GM12878 (cell line): ENCODE measurements at regions not wholly inside any gene's neighbourhood (a gene's known extent, or its start where the extent isn't known, plus 50 kb on each side); places are given as distances from the start of the nearest gene placed in this dataset.

ENCODE experiments used
- ATAC-seq: fragments of 200-7000 bp; cut with Tn5 transposase; 3 replicates; pipeline ENCODE4 v1.9.1; 2020; ENCODE audit warnings: mild to moderate bottlenecking, moderate library complexity
- BruUV-seq: library from RNA; stranded (reverse); fragments of 400-500 nt; replicated peaks from 2 replicates; lab custom pipeline; 2021; lab: Mats Ljungman, UMichigan
- CTCF ChIA-PET: fragments of 300-600 bp; sonication (Branson Sonifier 250); formaldehyde crosslinking; extraction: SDS; loops from one replicate; lab custom pipeline; 2021; ENCODE audit warnings: inconsistent platforms; lab: Yijun Ruan, JAX
- POLR2A ChIA-PET: fragments of 350-600 bp; formaldehyde crosslinking; extraction: SDS; loops from one replicate; lab custom pipeline; 2021; ENCODE audit warnings: inconsistent platforms; lab: Charles Lee
- RAD21 ChIA-PET: fragments of 300-600 bp; sonication (Branson Sonifier 250); formaldehyde crosslinking; loops from one replicate; lab custom pipeline; 2023; ENCODE audit warnings: antibody characterized with exemption; ENCODE audit not compliant: unreplicated experiment; lab: Charles Lee
- SMC1A ChIA-PET: fragments of 300-600 bp; sonication (Branson Sonifier 250); formaldehyde crosslinking; loops from one replicate; lab custom pipeline; 2023; ENCODE audit not compliant: unreplicated experiment, uncharacterized antibody; lab: Charles Lee
- DNase-seq: peaks from one replicate; pipeline ENCODE4 v3.0.0-alpha.2; 2011; ENCODE audit warnings: low read depth, low spot score
- FAIRE-seq: peaks from 3 replicates; lab custom pipeline; 2011; peaks lifted over from hg19 to GRCh38; lab: Jason Lieb, UNC
- H2AFZ ChIP-seq: 2 replicates; pipeline ENCODE4 v1.6.0; 2011; ENCODE audit warnings: low read depth, low read length, control low read depth; ENCODE audit not compliant: control insufficient read depth
- H3K27ac ChIP-seq: 2 replicates; pipeline ENCODE4 v1.5.1; 2011; ENCODE audit warnings: control low read depth; ENCODE audit not compliant: control insufficient read depth, insufficient read depth
- H3K27me3 ChIP-seq, 2 experiments: replicated peaks in 1 of 2; 2 replicates each; pipeline versions ENCODE4 v1.6.0 to v1.6.1; 2011; ENCODE audit warnings: low read length in 1 of 2; ENCODE audit not compliant: control insufficient read depth in 2 of 2, insufficient read depth in 2 of 2
- H3K36me3 ChIP-seq, 2 experiments: 2 replicates each; pipeline ENCODE4 v1.5.1; 2011; ENCODE audit warnings: low read length in 1 of 2; ENCODE audit not compliant: control insufficient read depth in 2 of 2, insufficient read depth in 2 of 2
- H3K4me1 ChIP-seq: 2 replicates; pipeline ENCODE4 v1.6.1; 2011; ENCODE audit warnings: mild to moderate bottlenecking, low read length, moderate library complexity, mixed read lengths; ENCODE audit not compliant: control insufficient read depth, insufficient read depth
- H3K4me2 ChIP-seq: 2 replicates; pipeline ENCODE4 v1.6.0; 2011; ENCODE audit warnings: control low read depth; ENCODE audit not compliant: control insufficient read depth, insufficient read depth
- H3K4me3 ChIP-seq: fragments of 200-600 bp; sonication (generic); 2 replicates; pipeline ENCODE4 v1.5.1; 2016
- H3K79me2 ChIP-seq: 2 replicates; pipeline ENCODE4 v1.6.0; 2011; ENCODE audit warnings: low read length; ENCODE audit not compliant: control insufficient read depth, insufficient read depth
- H3K9ac ChIP-seq: 2 replicates; pipeline ENCODE4 v1.8.0; 2011; ENCODE audit warnings: low read length, control low read depth, mixed read lengths; ENCODE audit not compliant: control insufficient read depth, insufficient read depth
- H3K9me3 ChIP-seq: replicated peaks from 3 replicates; pipeline ENCODE4 v1.5.1; 2011; ENCODE audit warnings: mild to moderate bottlenecking, low read length; ENCODE audit not compliant: control insufficient read depth, insufficient read depth
- H4K20me1 ChIP-seq: 2 replicates; pipeline ENCODE4 v1.6.0; 2011; ENCODE audit not compliant: control insufficient read depth, insufficient read depth
- CREM ChIP-seq: IDR thresholded peaks from 2 replicates; pipeline ENCODE4 v1.6.1; 2014; ENCODE audit warnings: antibody characterized with exemption, low read depth
- EED ChIP-seq: sonication (generic); IDR thresholded peaks from 2 replicates; pipeline ENCODE4 v1.6.1; 2016; ENCODE audit warnings: antibody characterized with exemption, low read depth
- HSF1 ChIP-seq: fragments of 150-350 bp; IDR thresholded peaks from 2 replicates; pipeline ENCODE4 v1.6.1; 2014; ENCODE audit warnings: mild to moderate bottlenecking, low read depth, low read length
- MEF2A ChIP-seq: IDR thresholded peaks from 2 replicates; pipeline ENCODE4 v1.6.1; 2011; ENCODE audit warnings: low read depth, mild to moderate bottlenecking, low read length, moderate library complexity; ENCODE audit not compliant: insufficient read depth
- MTA3 ChIP-seq: IDR thresholded peaks from 2 replicates; pipeline ENCODE4 v1.6.1; 2012; ENCODE audit warnings: low read length, inconsistent platforms, borderline replicate concordance
- NFIC ChIP-seq: IDR thresholded peaks from 2 replicates; pipeline ENCODE4 v1.6.1; 2012; ENCODE audit warnings: low read depth, mild to moderate bottlenecking, inconsistent platforms, low read length, moderate library complexity
- RUNX3 ChIP-seq: IDR thresholded peaks from 2 replicates; pipeline ENCODE4 v1.6.1; 2012; ENCODE audit warnings: low read length, inconsistent platforms
- SKIL ChIP-seq: fragments of 450-650 bp; IDR thresholded peaks from 2 replicates; pipeline ENCODE4 v1.6.1; 2017; ENCODE audit warnings: mild to moderate bottlenecking, low read depth, inconsistent platforms; ENCODE audit not compliant: poor library complexity, severe bottlenecking
- TCF12 ChIP-seq: IDR thresholded peaks from 2 replicates; pipeline ENCODE4 v1.6.1; 2011; ENCODE audit warnings: low read depth, mild to moderate bottlenecking, low read length
- YY1 ChIP-seq: IDR thresholded peaks from 2 replicates; pipeline ENCODE4 v1.6.1; 2011; ENCODE audit warnings: low read depth, mild to moderate bottlenecking, low read length
- ZNF24 ChIP-seq: fragments of 450-650 bp; IDR thresholded peaks from 2 replicates; pipeline ENCODE4 v1.6.1; 2017; ENCODE audit warnings: antibody characterized with exemption, mild to moderate bottlenecking
- WGBS: methylation state at CpG from one replicate; pipeline ENCODE4 v1.1.6; 2016; ENCODE audit warnings: low lambda C conversion rate; ENCODE audit not compliant: insufficient replicate concordance, insufficient coverage; ENCODE audit errors: missing lambda C conversion rate; 5-methylcytosine and 5-hydroxymethylcytosine counted together
- in situ Hi-C: fragments of 300-500 bp; cut with MboI; formaldehyde crosslinking; loops from 9 replicates; pipeline ENCODE4 v1.14.3; 2018; ENCODE audit warnings: mixed read lengths
- intact Hi-C: fragments of 100-400 bp; cut with micrococcal nuclease; formaldehyde crosslinking; loops from one replicate; pipeline ENCODE4 v1.14.2; 2022; ENCODE audit not compliant: unreplicated experiment
- TF ChIP-seq, protein P1 (sequence below): fragments of 450-650 bp; formaldehyde crosslinking; IDR thresholded peaks from 2 replicates; pipeline ENCODE4 v1.4.0; 2022; ENCODE audit warnings: mild to moderate bottlenecking, moderate library complexity

DNA sequence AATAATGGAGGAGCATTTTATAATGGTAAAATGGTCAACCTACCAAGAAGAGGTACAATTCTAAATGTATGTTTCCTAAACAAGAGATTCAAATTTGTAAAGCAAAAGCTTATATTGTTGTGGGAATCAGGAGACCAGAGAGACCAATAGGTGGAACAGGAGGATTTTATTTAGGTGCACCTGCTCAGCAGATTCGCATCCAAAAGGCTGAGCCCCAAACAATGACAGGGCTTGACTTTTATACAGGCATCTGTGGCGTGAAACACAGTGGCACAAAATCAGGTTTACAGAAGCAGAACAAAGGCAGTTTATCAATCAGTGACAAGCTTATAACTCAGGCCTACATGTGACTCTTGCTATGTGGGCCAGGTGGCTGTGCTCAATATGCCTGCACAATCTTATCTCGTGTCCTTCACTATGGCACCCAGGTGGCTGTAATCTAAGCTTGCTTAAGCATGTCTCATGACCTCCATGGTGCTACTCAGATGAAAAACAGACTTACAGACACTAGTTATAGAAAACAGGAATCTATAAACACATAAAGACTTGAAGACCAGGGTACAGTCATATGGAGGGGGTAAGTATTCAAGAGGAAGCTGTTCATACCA lies 780.2 kb upstream of the CA10 start:
- H3K4me3 ChIP-seq: no peak overlapping the region
- intact Hi-C loops (no loop called here), in situ Hi-C loops (no loop called here)
- POLR2A ChIA-PET: no interaction called here
- H3K27me3 ChIP-seq: no peaks in the 10 kb centered on the region
- H3K9ac ChIP-seq: no peak overlapping the region
- CTCF ChIA-PET: no interaction called here
- no peaks in the 10 kb centered on the region for H4K20me1 ChIP-seq
- SMC1A ChIA-PET: no interaction called here
- H3K9me3 ChIP-seq: no peaks in the 10 kb centered on the region; the same call in 2 of the 3 replicates
- ATAC-seq (no peak), FAIRE-seq (no peak)
- WGBS: 11% methylated on average over 3 of the region's 3 CpGs
- no peak overlapping the region for H3K4me2 ChIP-seq
- H3K27ac ChIP-seq: no peak overlapping the region
- H3K36me3 ChIP-seq: no peaks in the 10 kb centered on the region
- no peak overlapping the region for H2AFZ ChIP-seq
- no TSS peak for BruUV-seq
- no peaks in the 10 kb centered on the region for H3K4me1 ChIP-seq
- no peak for TF ChIP-seq MTA3
- no peak for TF ChIP-seq HSF1
- TF ChIP-seq TCF12: no peak
- no peak for TF ChIP-seq ZNF24
- TF ChIP-seq EED: no peak
- TF ChIP-seq YY1: no peak
- TF ChIP-seq RUNX3: no peak
- TF ChIP-seq, protein P1, sequence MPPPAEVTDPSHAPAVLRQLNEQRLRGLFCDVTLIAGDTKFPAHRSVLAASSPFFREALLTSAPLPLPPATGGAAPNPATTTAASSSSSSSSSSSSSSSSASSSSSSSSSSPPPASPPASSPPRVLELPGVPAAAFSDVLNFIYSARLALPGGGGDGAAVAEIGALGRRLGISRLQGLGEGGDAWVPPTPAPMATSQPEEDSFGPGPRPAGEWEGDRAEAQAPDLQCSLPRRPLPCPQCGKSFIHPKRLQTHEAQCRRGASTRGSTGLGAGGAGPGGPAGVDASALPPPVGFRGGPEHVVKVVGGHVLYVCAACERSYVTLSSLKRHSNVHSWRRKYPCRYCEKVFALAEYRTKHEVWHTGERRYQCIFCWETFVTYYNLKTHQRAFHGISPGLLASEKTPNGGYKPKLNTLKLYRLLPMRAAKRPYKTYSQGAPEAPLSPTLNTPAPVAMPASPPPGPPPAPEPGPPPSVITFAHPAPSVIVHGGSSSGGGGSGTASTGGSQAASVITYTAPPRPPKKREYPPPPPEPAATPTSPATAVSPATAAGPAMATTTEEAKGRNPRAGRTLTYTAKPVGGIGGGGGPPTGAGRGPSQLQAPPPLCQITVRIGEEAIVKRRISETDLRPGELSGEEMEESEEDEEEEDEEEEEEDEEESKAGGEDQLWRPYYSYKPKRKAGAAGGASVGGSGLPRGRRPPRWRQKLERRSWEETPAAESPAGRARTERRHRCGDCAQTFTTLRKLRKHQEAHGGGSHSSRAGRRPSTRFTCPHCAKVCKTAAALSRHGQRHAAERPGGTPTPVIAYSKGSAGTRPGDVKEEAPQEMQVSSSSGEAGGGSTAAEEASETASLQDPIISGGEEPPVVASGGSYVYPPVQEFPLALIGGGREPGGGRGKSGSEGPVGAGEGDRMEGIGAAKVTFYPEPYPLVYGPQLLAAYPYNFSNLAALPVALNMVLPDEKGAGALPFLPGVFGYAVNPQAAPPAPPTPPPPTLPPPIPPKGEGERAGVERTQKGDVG (CRISPR knock-in tag): no peak
- no peak for TF ChIP-seq SKIL
- TF ChIP-seq CREM: no peak
- TF ChIP-seq NFIC: no peak
- no peak for TF ChIP-seq MEF2A
- TF ChIP-seq, all 136 proteins: peak for 0
- DNase-seq: no peak
- RAD21 ChIA-PET: no interaction called here
- no peaks in the 10 kb centered on the region for H3K79me2 ChIP-seq
